GM21447 (cell line): ENCODE measurements at regions not wholly inside any gene's neighbourhood (a gene's known extent, or its start where the extent isn't known, plus 50 kb on each side); places are given as distances from the start of the nearest gene placed in this dataset.

Experiments used
- ATAC-seq: cut with Tn5 transposase; IDR thresholded peaks from one replicate; pipeline ENCODE4 v1.9.1; 2021; ENCODE audit not compliant: unreplicated experiment

DNA sequence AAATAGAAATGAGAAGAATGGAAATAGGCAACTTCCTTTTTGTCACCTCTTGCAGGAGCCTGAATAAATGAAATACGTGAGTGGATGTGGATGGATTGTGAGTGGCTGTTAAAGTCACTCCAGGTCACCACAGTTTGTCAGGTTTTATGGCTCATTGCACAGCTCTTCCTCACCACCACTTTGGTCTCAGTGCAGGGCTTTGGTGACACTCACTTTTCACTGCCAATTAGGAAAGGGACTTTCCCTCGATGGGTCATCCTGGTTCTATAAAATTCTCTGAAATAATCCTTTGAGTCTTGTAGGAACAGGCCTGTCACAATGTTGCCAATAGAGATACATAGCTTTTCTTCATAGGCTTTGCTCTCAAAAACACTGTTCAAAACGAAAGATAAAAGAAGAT, 172.4 kb upstream of the C11orf87 start:
- no peak for ATAC-seq

DNA sequence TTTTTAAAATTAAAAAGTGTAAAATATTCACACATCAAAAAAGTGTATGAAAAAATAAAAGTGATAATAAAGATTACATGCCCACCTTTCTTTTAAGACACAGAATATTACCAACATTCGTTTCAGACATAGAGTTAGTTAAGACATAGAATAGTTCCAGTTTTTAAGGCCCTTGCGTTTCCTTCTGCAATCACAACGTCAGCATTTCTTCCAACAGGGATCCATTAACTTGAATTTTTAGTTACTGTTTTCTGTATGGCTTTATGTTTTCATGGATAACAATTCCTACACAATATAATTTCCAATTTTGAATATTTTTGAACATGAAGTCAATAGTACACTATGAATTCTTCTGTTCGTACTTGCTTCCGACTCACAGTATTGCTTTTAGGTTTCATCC, 170.8 kb upstream of the C11orf87 start:
- ATAC-seq: no peak

DNA sequence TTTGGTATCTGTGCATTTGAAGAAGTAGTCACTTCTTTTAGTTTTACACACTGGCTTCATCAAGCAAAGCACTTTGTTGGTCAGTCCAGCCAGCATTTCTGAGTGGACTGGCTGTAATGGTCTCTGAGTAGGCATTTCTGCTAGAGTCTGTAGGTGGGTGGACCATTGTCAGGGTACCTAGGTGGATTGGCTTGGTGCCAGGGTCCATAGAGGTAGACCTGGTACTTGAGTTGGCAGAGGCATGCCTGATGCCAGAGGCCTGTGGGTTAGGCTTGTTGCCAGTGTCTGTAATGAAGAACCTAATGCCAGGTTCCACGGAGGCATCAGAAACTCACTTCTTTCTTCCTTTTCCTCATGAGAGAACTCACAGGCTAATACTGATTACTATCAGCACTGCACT, 157.9 kb upstream of the C11orf87 start:
- no peak for ATAC-seq

DNA sequence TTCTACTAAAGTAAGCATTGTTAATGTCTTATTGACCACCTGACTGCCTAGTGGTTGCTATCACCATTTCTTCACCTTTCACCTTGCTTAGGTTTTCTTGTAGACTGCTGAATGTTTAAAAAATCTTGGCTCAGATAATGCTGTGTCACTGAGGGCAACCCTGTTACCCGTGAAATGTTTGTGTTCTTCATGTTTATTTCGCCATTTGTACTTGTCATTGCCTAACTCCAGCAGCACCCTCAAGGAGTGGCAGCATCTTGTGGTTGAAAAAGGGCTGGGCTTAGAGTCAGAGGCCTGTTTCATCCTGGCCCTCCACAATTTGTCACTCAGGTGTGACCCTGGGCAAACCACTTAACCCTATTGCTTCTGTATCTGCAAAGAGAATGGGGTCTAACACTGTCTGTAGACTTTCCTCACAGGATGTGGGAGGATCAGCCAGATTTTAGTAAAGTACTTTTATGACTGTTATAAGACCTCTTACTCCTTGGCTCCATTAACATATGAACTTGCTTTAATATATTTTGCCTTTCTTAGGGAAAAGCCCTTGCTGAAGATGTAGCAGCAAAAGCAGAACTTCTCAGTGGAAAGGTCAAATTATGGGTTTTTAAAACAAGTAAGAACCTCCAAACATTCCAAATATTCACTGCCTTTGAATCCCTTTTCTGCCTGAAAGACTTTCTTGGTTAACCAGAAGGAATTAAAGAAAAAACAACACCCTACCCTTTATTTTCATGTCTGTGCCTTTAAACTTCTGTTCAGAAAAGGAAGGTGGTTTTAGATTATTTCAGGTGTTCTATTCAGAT, 154.5 kb upstream of the C11orf87 start:
- ATAC-seq: no peak

DNA sequence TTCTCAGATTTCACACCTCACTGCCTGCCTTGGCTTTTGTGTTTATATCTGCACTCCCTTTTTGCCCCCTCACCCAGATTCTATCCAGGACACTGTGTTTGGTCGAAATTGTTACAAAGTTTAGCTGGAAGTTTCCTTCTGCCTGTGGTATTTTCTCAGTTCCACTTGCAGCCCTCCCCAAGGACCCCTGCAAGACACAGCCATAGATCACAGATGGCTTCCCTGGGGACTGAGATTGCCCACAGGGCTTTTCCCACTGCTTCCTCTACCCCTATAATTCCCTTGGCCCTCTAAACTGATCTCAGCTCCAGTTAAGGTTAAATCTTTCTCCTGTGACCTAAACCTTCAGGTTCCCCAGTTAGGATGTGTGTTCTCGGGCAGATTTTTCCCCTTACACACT, 146.1 kb upstream of the C11orf87 start:
- ATAC-seq: no peak

DNA sequence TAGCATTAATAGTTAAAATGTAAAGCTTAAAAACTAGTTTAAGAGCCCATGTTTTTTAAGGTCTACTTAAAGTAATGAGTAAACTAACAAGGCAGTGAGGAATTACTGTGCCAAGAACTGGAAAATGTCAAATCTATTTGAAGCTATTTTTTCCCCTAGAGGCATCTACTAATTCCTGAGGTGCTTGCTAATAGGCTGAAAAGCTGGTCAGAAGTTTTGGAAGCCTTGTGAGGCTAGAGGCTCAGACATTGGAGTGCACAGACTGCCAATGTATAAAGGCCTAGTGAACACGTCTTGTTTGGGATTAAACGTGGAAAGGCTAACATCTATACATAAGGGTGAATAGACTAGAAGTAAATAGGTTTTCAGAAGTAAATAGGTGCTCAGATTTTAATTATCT, 136.5 kb upstream of the C11orf87 start:
- ATAC-seq: no peak

DNA sequence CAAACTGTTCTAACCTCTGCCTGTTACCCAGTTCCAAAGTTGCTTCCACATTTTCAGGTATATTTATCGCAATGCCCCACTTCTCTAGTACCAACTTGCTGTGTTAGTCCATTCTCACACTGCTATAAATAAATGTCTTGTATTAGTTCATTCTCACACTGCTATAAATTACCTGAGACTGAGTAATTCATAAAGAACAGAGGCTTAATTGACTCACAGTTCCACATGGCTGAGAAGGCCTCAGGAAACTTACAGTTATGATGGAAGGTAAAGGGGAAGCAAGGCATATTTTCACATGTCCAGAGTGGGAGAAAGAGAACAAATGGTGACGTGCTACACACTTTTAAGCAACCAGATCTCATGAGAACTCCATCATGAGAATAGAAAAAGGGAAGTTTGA, 130.4 kb upstream of the C11orf87 start:
- no peak for ATAC-seq

DNA sequence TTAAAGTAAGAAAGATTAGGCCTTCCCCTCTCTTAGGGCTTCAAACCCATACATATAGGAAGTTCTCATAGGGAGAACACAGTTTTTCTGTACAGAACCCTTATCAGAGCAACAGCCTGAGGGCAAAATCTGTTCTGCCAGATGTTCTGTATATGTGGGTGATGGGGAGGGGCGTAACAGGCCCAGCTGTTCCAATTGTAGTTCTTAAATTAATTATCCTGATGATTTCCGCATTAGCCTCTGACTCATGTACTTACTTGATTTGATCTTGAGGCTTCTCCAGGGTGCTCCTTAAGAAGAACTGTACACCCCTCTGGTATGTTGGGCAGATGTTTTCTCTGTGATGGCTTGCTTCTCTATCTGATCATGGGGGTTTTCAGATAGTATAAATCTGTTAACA, 123.1 kb upstream of the C11orf87 start:
- no peak for ATAC-seq

DNA sequence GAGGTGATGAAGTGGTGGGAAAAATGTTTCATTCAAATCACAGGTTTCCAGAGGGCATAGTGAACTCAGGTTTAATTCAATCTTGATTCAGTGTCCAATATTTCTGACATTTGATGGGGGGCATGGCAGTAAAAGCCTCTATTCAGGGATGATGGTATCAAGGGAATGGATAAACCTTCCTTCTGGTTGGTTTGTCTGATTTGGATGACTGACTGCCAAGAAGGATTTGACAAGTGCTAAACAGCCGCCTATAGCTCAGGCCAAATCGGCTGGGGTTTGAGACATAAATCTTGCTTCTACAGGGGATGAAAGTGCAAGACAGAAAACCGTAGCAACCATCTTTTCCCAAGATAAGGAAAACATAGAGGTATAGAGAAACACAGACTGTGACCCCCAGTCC, 121.8 kb upstream of the C11orf87 start:
- no peak for ATAC-seq

DNA sequence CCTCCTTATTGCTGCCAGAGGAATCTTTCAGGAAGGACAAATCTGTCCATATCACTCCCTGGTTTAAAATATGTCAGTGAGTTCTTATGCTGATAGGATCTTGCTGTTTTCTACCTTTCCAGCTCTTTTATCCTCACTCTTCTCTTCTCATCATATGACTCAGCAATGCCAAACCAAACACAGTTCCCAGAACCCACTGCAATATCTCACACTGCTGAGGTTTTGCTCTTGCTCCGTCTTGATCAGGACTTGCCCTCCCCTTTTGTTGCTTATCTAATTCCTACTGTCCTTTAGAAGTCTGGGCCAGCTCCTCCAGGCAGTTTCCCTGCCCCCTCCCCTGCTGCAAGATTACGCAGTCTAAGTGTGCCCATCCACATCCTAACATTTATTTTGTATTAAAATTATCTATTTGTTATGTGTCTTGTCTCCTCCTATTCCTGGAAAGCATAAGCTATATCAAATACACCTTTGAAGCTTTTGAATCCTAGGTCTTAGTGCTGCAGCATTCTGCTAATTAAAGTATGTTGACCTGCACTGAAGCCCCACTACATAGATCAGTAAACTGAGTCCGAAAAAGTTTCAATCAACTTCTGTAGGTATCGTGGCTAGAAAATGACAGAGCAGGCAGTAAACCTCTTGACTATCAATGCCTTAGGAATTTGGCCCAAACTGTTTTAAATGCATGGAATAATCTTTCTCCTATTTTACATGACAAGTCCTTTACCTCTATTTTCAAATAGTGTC, 119.2 kb upstream of the C11orf87 start:
- ATAC-seq: no peak

DNA sequence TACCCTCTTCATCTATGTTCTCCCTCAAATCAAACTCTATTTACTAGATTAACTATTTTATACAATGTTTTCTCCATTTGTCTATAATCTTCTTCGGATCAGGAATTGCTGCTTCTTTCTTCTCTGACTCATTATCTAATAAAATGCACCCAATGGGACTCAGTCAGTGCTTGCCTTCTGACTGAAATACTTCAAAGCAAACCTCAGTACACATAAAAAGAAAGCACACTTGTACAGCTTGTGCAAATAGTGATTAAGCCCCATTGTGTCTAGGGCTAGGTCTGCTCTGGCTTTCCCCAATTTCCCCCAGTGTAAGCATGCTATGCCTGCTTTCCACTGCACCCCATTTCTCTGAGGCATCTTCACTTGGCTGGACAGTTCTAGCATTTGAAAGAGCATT, 118.6 kb upstream of the C11orf87 start:
- ATAC-seq: no peak

DNA sequence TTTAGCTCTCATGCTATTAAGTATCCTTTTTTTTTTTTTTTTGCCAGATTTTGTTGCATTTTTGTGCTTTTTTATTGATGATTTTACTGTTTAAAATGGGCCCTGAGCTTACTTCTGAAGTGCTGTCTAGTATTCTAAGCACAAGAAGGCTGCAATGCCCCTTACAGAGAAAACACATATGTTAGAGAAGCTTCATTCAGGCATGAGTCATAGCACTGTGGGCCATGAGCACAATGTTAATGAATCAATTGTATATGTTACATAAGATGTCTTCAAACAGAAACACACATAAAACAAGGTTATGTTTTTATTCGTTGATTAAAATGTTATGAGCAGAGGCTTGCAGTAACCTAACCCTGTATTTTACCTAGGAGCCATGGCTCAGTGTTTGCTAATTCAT, 117.8 kb upstream of the C11orf87 start:
- ATAC-seq: no peak

DNA sequence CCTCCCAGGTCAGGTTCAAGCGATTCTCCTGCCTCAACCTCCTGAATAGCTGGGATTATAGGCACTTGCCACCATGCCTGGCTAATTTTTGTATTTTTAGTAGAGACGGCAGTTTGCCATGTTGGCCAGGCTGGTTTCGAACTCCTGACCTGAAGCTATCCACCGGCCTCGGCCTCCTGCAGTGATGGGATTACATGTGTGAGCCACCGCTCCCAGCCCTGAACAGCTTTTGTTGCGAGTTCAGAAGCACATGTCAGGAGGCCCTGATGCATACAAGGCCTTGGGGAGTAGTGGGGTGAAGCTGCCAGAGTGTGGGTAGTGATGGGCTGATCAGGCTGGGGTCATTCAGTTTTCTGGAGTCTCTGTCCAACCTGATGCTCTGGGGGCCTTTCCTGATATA, 117.0 kb upstream of the C11orf87 start:
- ATAC-seq: no peak

DNA sequence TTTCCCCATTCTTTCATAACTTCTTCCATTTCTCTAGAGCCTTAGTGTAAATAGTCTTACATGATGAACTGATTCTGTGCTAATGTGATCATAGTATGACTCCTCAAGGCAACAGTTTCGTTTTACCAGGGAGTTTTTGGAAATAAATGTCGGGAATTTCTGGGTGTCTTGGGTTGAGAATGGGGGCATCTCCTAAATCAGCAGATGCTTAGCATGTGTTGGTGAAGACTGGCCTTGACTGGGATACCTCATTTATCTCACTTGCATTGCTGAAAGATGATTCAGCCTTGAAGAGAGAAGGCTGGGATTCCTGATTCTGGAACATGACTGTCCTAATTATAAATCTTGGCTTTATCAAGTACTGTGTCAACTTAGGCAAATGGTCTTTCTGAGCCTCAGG, 115.7 kb upstream of the C11orf87 start:
- no peak for ATAC-seq

DNA sequence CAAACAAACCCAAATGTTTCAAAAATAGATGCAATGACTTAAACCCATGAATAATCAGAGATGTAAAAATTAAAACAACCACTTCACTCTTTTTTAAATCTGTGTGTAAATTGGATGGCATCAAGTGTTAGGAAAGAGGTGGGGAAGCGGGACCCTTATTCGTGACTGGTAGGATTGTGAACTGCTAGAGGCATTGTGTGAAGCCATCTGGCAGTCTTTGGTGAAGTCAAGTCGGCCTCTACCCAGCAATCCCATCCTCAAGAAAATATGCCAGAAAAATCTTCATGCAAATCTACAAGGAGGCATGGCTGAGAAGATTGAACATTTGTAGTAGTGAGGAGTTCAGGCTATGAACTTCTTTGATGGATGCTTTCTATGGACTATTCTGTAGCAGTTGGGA, 114.6 kb upstream of the C11orf87 start:
- ATAC-seq: no peak

DNA sequence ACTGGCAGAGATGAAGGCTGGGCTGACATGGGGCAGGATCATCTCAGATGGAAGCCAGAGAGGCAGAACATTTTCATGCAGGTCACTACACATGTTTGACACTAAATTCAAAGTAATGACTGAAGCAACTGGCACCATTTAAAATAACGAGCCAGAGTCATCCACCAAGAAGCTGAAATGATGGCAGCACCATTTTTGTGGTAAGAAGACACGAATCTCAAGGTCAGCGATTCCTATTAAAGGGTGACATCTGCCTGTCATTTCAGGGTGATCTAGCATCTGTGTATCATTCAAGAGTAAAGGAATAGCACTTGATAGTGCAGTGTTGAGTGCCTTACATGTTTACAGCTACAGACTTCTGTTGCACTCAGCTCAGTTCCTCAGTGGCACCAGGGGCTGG, 113.4 kb upstream of the C11orf87 start:
- ATAC-seq: no peak

DNA sequence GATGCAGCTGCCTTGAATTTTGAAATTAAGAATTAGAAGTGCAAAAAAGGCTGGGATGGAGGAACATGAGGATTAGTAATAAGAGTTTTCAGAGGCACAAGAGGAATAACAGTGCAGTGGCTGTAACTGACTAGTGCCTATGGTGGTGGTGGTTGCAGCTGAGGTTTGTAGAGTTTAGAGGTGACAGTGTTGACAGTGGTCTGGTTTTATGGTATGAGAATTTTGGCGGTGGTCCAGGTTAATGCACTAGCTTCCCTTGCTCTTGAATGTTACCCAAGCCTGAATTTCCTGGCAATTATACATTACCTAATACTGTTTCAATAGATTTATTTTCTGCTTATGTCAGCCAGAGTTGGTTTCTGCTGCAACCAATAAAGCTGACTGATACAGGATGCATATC, 112.8 kb upstream of the C11orf87 start:
- no peak for ATAC-seq

DNA sequence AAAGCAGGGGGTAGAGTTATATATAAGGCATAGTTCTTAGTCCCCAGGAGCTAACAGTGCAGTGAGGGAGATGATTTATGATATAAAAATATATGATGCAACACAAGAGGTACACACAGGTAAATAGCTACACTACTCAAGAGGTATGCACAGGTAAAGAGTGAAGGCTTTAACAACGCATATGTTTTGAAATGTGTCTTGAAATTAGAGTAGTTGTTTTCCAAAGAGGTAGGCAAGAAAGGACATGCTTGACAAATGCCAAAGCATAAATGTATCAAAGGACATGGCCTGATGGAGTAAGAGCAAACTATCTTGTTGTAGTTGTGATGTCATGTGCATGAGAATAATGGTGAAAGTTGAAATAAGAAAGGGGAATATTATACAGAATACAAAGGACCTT, 104.3 kb upstream of the C11orf87 start:
- no peak for ATAC-seq

DNA sequence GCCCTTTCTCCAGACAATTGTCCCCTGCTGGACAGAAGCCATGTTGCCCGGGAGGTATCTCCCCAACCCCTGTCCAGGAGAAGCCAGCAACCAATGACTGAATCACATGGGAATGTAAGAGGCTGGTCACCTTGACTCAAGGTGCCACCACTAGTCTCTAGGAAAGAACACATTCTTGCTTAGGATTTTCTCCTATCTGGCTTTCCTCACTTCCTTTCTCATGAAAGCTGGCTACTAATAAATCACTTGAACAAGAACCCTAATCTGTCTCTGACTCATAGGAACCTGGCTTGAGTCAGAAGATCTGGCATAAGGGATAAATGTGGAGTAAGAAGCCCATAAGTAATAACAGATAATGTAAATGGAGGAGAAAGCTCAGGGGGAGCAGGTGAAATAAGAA, 101.4 kb upstream of the C11orf87 start:
- no peak for ATAC-seq

DNA sequence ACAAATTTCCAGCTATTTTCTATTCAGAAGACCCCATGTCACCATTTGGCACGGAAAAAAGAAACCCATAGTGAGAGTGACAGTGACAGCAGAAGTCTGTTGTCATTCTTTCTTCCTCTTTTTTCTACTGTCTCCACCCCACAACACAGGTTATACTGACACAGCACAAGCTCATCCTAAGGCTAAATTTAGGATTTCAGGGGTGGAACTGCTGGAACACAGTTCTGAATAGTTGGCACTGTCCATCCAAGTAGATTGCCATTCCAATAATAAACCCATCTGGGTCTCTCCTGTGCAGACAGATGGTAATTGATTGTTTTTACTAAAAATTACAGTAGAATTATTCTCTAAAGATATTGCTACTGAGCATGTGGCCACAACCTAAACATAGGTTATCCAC, 95.2 kb upstream of the C11orf87 start:
- ATAC-seq: no peak

DNA sequence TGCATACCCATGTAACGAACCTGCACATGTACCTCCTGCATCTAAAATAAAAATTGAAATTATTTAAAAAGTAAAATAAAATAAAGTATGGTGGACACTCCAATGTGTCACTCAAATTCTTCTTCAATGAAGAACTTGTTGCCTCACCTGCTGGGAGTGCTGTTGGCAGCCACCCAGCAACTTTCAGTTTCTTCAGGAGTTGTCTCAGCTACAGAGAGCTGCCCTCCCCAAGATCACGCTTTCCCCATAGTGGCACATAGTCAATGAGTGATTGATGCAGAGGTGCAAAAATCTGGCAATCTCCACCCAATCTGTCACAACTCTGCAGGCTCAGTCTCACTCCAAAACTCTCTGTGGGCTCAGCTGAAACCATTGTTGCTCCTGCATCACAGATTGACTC, 92.3 kb upstream of the C11orf87 start:
- no peak for ATAC-seq

DNA sequence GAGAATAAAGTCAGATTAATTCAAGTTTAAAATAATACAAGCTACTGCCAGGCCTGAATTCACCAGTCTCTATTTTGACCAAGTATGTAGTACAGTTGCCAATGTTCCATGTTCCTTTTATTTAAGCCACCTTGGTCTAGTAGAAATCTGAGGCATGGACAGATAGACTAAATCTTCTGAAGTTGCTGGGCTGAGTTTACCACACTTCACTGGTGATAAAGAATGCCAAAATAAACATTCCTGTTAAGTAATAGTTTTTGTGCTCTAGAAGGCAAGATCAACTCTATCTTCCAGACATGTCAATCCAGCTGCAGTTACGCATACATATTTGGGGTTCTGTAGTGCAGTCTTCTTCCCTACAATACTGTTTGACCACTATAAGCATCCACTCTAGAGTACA, 83.9 kb upstream of the C11orf87 start:
- ATAC-seq: no peak

DNA sequence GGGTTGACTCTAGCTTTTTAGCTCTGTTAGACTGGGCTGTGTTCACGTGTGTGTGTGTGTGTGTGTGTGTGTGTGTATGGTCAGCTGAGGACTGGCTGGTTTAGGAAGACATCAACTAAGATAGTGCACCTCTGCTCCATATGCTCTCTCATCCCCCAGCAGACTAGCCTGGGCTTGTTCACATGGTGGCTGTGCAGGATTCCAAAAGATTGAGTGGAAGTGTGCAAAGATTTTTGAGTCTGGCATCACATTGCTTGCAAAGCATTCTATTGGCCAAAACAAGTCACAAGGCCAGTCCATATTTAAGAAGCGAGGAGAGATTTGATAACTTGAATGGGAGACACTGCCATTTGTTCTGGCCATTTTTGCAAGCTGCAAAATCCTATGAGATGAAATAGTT, 79.7 kb upstream of the C11orf87 start:
- ATAC-seq: no peak
